Upper lobe of left lung (tissue), 4 donors: ENCODE measurements at regions not wholly inside any gene's neighbourhood (a gene's known extent, or its start where the extent isn't known, plus 50 kb on each side); places are given as distances from the start of the nearest gene placed in this dataset.

Source experiments
- CTCF ChIP-seq, 6 experiments: fragments of 450-650 bp in 4 of 6; fragments of 200-600 bp in 2 of 6; sonication (generic) in 2 of 6; IDR thresholded peaks; one replicate each; pipeline ENCODE4 v1.5.1; 2016 to 2019; ENCODE audit warnings: antibody characterized with exemption in 6 of 6
- POLR2A ChIP-seq, 4 donors: fragments of 450-650 bp; IDR thresholded peaks; one replicate each; pipeline ENCODE4 v1.5.1; 2016 to 2017; ENCODE audit warnings: antibody characterized with exemption in 4 of 4, mild to moderate bottlenecking in 2 of 4

GRCh38 chr12:5251092-5251491 is 180.8 kb upstream of the NTF3 start:
- TF ChIP-seq CTCF (IDR thresholded peaks at IDR 0.05) (no peak), POLR2A (IDR thresholded peaks at IDR 0.05) (no peak)
